Heart left ventricle (tissue), 13 donors: ENCODE measurements at regions not wholly inside any gene's neighbourhood (a gene's known extent, or its start where the extent isn't known, plus 50 kb on each side); places are given as distances from the start of the nearest gene placed in this dataset.

Source experiments
- POLR2A ChIP-seq, 2 donors: fragments of 450-650 bp; IDR thresholded peaks; one replicate each; pipeline ENCODE4 v1.6.1; 2017; ENCODE audit warnings: antibody characterized with exemption in 2 of 2, mild to moderate bottlenecking in 2 of 2, moderate library complexity in 2 of 2
- TF ChIP-seq, protein P1 (sequence below), 12 donors: fragments of 200-600 bp; sonication (generic) in 4 of 12; IDR thresholded peaks; one replicate each; pipeline versions ENCODE4 v1.5.0 to v1.8.0; 2018 to 2022; ENCODE audit warnings: antibody characterized with exemption in 12 of 12, mild to moderate bottlenecking in 5 of 12
- donor health status: ischemic (EF 13 %, LVEDD 7.1; RV severe dilation, severe dysfunction).
- donor health status: DM: no; HTN: yes; CAD: no.
- donor health status: DM: no; HTN: no; CAD: no.
- donor health status: ischemic (EF 25% LVEDD 6.9; RV normal size, moderate dysfunction).
- donor health status: ischemic (EF 25% LVEDD 5.7; RV mildly dilated, moderate dysfunction).
- donor health status: ischemic (EF 35%, LVEDD 5.7; RV mildly dilated, moderate dysfunction).
- donor health status: nonischemic (EF 11% LVEDD 7.7; RV severe dilation, severe dysfunction).
- donor health status: DM: yes; HTN: yes; CAD: no.
- donor health status: PGD.
- donor health status: ischemic (EF 29% LVEDD 5.4; RV normal size, mild dysfunction).
- donor health status: nonischemic (EF 23%, LVEDD 6.1; RV moderate dilation, normal function).

GRCh38 chr17:49906531-49907136 is 58.8 kb upstream of the TAC4 start:
- TF ChIP-seq, protein P1, sequence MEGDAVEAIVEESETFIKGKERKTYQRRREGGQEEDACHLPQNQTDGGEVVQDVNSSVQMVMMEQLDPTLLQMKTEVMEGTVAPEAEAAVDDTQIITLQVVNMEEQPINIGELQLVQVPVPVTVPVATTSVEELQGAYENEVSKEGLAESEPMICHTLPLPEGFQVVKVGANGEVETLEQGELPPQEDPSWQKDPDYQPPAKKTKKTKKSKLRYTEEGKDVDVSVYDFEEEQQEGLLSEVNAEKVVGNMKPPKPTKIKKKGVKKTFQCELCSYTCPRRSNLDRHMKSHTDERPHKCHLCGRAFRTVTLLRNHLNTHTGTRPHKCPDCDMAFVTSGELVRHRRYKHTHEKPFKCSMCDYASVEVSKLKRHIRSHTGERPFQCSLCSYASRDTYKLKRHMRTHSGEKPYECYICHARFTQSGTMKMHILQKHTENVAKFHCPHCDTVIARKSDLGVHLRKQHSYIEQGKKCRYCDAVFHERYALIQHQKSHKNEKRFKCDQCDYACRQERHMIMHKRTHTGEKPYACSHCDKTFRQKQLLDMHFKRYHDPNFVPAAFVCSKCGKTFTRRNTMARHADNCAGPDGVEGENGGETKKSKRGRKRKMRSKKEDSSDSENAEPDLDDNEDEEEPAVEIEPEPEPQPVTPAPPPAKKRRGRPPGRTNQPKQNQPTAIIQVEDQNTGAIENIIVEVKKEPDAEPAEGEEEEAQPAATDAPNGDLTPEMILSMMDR (IDR thresholded peaks at IDR 0.05): no peak
- no peak for TF ChIP-seq POLR2A (IDR thresholded peaks at IDR 0.05)
